Smooth muscle cell (in vitro differentiated cells): ENCODE measurements at regions not wholly inside any gene's neighbourhood (a gene's known extent, or its start where the extent isn't known, plus 50 kb on each side); places are given as distances from the start of the nearest gene placed in this dataset.

Experiments used
- DNase-seq: peaks from one replicate; lab custom pipeline; 2025; ENCODE audit not compliant: unreplicated experiment; lab: John Stamatoyannopoulos, UW
- H2AFZ ChIP-seq: fragments of 200-600 bp; sonication (generic); 2 replicates; pipeline ENCODE4 v1.6.0; 2016; ENCODE audit warnings: antibody characterized with exemption, low read depth, mild to moderate bottlenecking
- H3F3A ChIP-seq: fragments of 200-600 bp; sonication (generic); 2 replicates; pipeline ENCODE4 v1.6.0; 2017; ENCODE audit warnings: antibody characterized with exemption, low read depth
- H3K27ac ChIP-seq: fragments of 200-600 bp; sonication (generic); 2 replicates; pipeline ENCODE4 v1.5.1; 2016; ENCODE audit warnings: low read depth, mild to moderate bottlenecking
- H3K27me3 ChIP-seq: fragments of 200-600 bp; sonication (generic); 2 replicates; pipeline ENCODE4 v1.6.1; 2016; ENCODE audit warnings: low read depth, mild to moderate bottlenecking
- H3K36me3 ChIP-seq: fragments of 200-600 bp; sonication (generic); 2 replicates; pipeline ENCODE4 v1.5.1; 2016; ENCODE audit warnings: low read depth
- H3K4me1 ChIP-seq: fragments of 200-600 bp; sonication (generic); 2 replicates; pipeline ENCODE4 v1.5.1; 2016; ENCODE audit warnings: low read depth
- H3K4me2 ChIP-seq: fragments of 200-600 bp; sonication (generic); 2 replicates; pipeline ENCODE4 v1.6.0; 2016; ENCODE audit warnings: mild to moderate bottlenecking
- H3K4me3 ChIP-seq: fragments of 200-600 bp; sonication (generic); 2 replicates; pipeline ENCODE4 v1.5.1; 2016; ENCODE audit warnings: mild to moderate bottlenecking
- H3K79me2 ChIP-seq: fragments of 200-600 bp; sonication (generic); 2 replicates; pipeline ENCODE4 v1.6.0; 2016; ENCODE audit warnings: low read depth, mild to moderate bottlenecking
- H3K9ac ChIP-seq: fragments of 200-600 bp; sonication (generic); 2 replicates; pipeline ENCODE4 v1.6.0; 2016; ENCODE audit warnings: low read depth
- H3K9me3 ChIP-seq: fragments of 200-600 bp; sonication (generic); replicated peaks from 2 replicates; pipeline ENCODE4 v1.5.1; 2016; ENCODE audit warnings: low read depth
- H4K20me1 ChIP-seq: fragments of 200-600 bp; sonication (generic); 2 replicates; pipeline ENCODE4 v1.6.0; 2016; ENCODE audit warnings: low read depth
- CTCF ChIP-seq: fragments of 200-600 bp; sonication (generic); IDR thresholded peaks from 2 replicates; pipeline ENCODE4 v1.5.1; 2017; ENCODE audit warnings: borderline replicate concordance, mild to moderate bottlenecking, antibody characterized with exemption; ENCODE audit not compliant: insufficient read depth, poor library complexity, severe bottlenecking
- whole genome bisulfite sequencing: methylation state at CpG from one replicate; pipeline ENCODE4 v1.1.7; 2016; ENCODE audit warnings: low lambda C conversion rate; 5-methylcytosine and 5-hydroxymethylcytosine counted together

GRCh38 chr20:23257106-23257761 lies 93.4 kb upstream of the NXT1 start:
- H3K27ac ChIP-seq, result peak overlapping the region; percentile 18
- no peaks in the 10 kb centered on the region for H4K20me1 ChIP-seq
- no peak overlapping the region for H3K4me3 ChIP-seq
- whole genome bisulfite sequencing, result 86% methylated on average over 12 of the region's 12 CpGs
- H3K9ac ChIP-seq, result no peak overlapping the region
- no peaks in the 10 kb centered on the region for H3K9me3 ChIP-seq
- no peaks in the 10 kb centered on the region for H3K79me2 ChIP-seq
- H3K36me3 ChIP-seq, result no peaks in the 10 kb centered on the region
- peak overlapping the region; percentile 58 for H3K4me2 ChIP-seq
- H3K27me3 ChIP-seq, result no peaks in the 10 kb centered on the region
- H3F3A ChIP-seq, result no peaks in the 10 kb centered on the region
- no peak for DNase-seq
- H3K4me1 ChIP-seq, result peaks cover 10% of the 10 kb centered on the region
- no peak overlapping the region for H2AFZ ChIP-seq
- no peak for TF ChIP-seq CTCF

- no peak overlapping the region for H3K4me3 ChIP-seq
- H2AFZ ChIP-seq, result no peak overlapping the region
- H3K4me1 ChIP-seq, result peaks cover 10% of the 10 kb centered on the region
- no peaks in the 10 kb centered on the region for H3K9me3 ChIP-seq
- WGBS, result 74% methylated on average over 6 of the region's 6 CpGs
- H3K27me3 ChIP-seq, result no peaks in the 10 kb centered on the region
- no peaks in the 10 kb centered on the region for H4K20me1 ChIP-seq
- no peaks in the 10 kb centered on the region for H3F3A ChIP-seq
- no peak overlapping the region for H3K27ac ChIP-seq
- H3K4me2 ChIP-seq, result no peak overlapping the region
- no peaks in the 10 kb centered on the region for H3K79me2 ChIP-seq
- H3K9ac ChIP-seq, result no peak overlapping the region
- TF ChIP-seq CTCF, result no peak
- DNase-seq, result no peak
- no peaks in the 10 kb centered on the region for H3K36me3 ChIP-seq
These were observed 94.7 kb upstream of the NXT1 start for GRCh38 chr20:23255716-23256385.

GRCh38 chr20:23255106-23255505 lies 95.5 kb upstream of the NXT1 start:
- Histone ChIP-seq H3K36me3 (no peaks in the 10 kb centered on the region), H3K9me3 (no peaks in the 10 kb centered on the region), H3K27ac (no peak overlapping the region), H2AFZ (no peak overlapping the region), H4K20me1 (no peaks in the 10 kb centered on the region), H3K27me3 (no peaks in the 10 kb centered on the region), H3K79me2 (no peaks in the 10 kb centered on the region), H3K4me1 (peaks cover 10% of the 10 kb centered on the region), H3F3A (no peaks in the 10 kb centered on the region), H3K4me2 (no peak overlapping the region), H3K9ac (no peak overlapping the region), H3K4me3 (no peak overlapping the region)
- no peak for DNase-seq
- TF ChIP-seq CTCF, result no peak
- WGBS, result 93% methylated on average over 6 of the region's 6 CpGs

- no peak for DNase-seq
- Histone ChIP-seq H3K4me3 (no peak overlapping the region), H3K9me3 (no peaks in the 10 kb centered on the region), H3K27me3 (no peaks in the 10 kb centered on the region), H4K20me1 (no peaks in the 10 kb centered on the region), H3K79me2 (no peaks in the 10 kb centered on the region), H3K36me3 (no peaks in the 10 kb centered on the region), H3K4me2 (no peak overlapping the region), H2AFZ (no peak overlapping the region), H3K4me1 (peaks cover 10% of the 10 kb centered on the region), H3K9ac (no peak overlapping the region), H3K27ac (no peak overlapping the region), H3F3A (no peaks in the 10 kb centered on the region)
- TF ChIP-seq CTCF, result no peak
- 57% methylated on average over 2 of the region's 2 CpGs for WGBS
These were observed 96.1 kb upstream of the NXT1 start for GRCh38 chr20:23254505-23254904.
